Muscle layer of duodenum (tissue), 2 donors: ENCODE measurements at regions not wholly inside any gene's neighbourhood (a gene's known extent, or its start where the extent isn't known, plus 50 kb on each side); places are given as distances from the start of the nearest gene placed in this dataset.

ENCODE experiments used
- H3K27ac ChIP-seq: one replicate; pipeline ENCODE4 v1.7.0; 2013; ENCODE audit warnings: mild to moderate bottlenecking, low read length
- H3K27me3 ChIP-seq: one replicate; pipeline ENCODE4 v1.7.0; 2013; ENCODE audit warnings: low read depth, mild to moderate bottlenecking, control low read depth, low read length
- H3K36me3 ChIP-seq, 2 donors: one replicate each; pipeline ENCODE4 v1.7.0; 2013; ENCODE audit warnings: low read length in 2 of 2, control low read depth in 1 of 2, mild to moderate bottlenecking in 1 of 2; ENCODE audit not compliant: insufficient read depth in 2 of 2, control insufficient read depth in 1 of 2
- H3K4me1 ChIP-seq, 2 donors: one replicate each; pipeline ENCODE4 v1.7.0; 2013; ENCODE audit warnings: low read length in 2 of 2, mild to moderate bottlenecking in 2 of 2, control low read depth in 1 of 2, moderate library complexity in 1 of 2; ENCODE audit not compliant: insufficient read depth in 2 of 2, control insufficient read depth in 1 of 2
- H3K4me3 ChIP-seq, 2 donors: one replicate each; pipeline ENCODE4 v1.7.0; 2013; ENCODE audit warnings: low read length in 2 of 2, low read depth in 1 of 2, mild to moderate bottlenecking in 1 of 2
- H3K9me3 ChIP-seq, 2 donors: one replicate each; pipeline ENCODE4 v1.7.0; 2013; ENCODE audit warnings: low read length in 2 of 2, control low read depth in 1 of 2, mild to moderate bottlenecking in 1 of 2; ENCODE audit not compliant: control insufficient read depth in 1 of 2
- donor health status: healthy.

DNA sequence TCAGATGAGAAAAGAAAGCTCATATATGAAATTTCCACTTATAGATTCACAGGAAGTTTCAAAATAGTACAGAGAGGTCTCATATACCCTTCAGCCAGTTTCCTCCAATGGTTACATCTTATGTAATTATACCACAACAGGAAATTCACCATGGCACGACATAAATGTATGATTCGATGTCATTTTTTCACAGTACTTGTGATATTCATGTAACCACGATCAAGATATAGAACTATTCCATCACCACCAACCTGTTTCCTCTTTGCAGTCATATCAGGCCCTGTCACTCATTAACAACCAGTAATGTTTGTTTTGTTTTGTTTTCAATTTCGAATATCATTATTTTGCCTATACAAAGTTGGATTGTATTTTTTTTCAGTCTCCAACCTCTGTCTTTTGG is 314.3 kb upstream of the POU3F3 start:
- no peak overlapping the region for H3K27ac ChIP-seq
- no peaks in the 10 kb centered on the region for H3K36me3 ChIP-seq
- H3K4me3 ChIP-seq = no peak overlapping the region
- no peaks in the 10 kb centered on the region for H3K9me3 ChIP-seq
- H3K4me1 ChIP-seq = no peaks in the 10 kb centered on the region
- no peaks in the 10 kb centered on the region for H3K27me3 ChIP-seq

DNA sequence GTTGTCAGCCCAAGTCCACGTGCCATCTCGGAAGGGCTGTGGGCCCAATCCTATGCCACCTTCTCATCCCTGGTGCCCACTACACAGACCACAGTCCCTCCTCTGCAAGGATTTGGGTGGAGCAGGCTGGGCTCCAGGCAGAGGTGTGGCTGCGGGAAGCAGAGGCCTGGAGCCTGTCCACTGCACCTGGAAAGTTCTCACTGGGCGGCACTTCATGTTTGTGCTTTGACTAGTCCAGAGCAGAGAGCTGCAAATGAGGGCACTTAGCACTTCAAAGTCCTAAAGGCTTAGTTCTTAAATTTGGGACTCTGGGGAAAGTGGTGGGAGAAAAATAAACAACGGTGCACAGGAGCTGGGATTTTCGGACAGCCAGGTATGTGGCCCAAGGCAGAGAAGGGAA is 308.9 kb upstream of the POU3F3 start:
- Histone ChIP-seq H3K4me1 (no peaks in the 10 kb centered on the region), H3K9me3 (no peaks in the 10 kb centered on the region), H3K36me3 (no peaks in the 10 kb centered on the region), H3K4me3 (no peak overlapping the region), H3K27me3 (no peaks in the 10 kb centered on the region), H3K27ac (no peak overlapping the region)

DNA sequence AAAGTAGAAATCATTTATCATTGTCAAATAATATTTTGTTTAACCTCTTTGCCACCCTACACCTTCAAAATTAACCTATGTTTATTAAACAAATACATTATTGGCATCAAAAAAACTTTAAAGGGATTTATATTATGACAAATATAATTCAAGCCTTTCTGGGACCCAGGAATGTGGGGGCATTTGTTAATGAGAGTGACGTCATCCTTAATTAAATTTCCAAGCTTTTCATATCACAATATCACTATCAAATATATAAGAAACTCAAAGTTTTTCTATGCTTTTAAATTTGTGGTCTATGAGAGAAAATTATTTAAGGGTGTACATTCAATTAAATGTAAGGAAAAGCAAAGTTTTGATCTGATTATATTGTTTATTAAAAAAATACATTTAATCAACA is 307.4 kb upstream of the POU3F3 start:
- Histone ChIP-seq H3K4me1 (no peaks in the 10 kb centered on the region), H3K9me3 (no peaks in the 10 kb centered on the region), H3K27me3 (no peaks in the 10 kb centered on the region), H3K36me3 (no peaks in the 10 kb centered on the region), H3K27ac (no peak overlapping the region), H3K4me3 (no peak overlapping the region)

DNA sequence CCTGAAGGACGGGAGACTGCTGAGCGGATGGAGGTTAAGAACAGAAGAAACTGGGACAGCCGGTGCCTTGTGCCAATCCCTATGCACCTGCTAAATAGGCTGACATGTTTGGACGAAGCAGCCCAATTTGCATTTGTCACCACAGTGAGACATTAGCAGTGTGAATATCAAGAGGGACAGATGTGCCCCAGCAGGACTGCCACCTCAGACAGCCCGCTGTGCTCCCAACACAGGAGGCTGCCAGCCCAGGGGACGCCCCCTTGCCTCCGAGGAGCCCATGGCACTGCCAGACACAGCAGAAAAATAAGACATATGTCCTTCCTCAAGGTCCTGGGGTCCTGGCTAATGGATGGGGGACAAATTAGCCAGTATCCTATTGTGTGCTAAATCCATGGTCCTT is 306.7 kb upstream of the POU3F3 start:
- no peaks in the 10 kb centered on the region for H3K36me3 ChIP-seq
- H3K4me3 ChIP-seq = no peak overlapping the region
- no peaks in the 10 kb centered on the region for H3K9me3 ChIP-seq
- no peak overlapping the region for H3K27ac ChIP-seq
- H3K4me1 ChIP-seq = no peaks in the 10 kb centered on the region
- H3K27me3 ChIP-seq = no peaks in the 10 kb centered on the region

DNA sequence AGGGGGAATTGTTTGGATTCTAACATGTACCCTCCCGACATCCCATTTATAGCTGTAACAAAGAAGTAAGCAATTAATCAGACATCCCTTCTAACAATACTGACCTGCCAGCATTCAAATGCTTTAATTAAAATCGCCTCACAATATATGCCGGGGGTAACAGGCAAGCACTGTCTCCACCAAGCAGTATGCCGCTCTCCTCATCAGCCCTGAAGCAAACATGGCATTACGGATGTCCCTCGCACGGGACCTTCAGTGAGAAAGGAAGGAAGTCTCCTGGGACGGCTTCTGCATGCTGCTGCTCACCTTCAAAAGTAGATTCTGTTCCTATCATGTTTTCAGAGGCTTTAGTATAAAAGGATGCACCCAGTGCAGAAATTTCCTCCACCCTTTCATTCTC is 292.7 kb upstream of the POU3F3 start:
- H3K27me3 ChIP-seq = no peaks in the 10 kb centered on the region
- no peak overlapping the region for H3K4me3 ChIP-seq
- H3K9me3 ChIP-seq = no peaks in the 10 kb centered on the region
- no peaks in the 10 kb centered on the region for H3K4me1 ChIP-seq
- no peak overlapping the region for H3K27ac ChIP-seq
- no peaks in the 10 kb centered on the region for H3K36me3 ChIP-seq

DNA sequence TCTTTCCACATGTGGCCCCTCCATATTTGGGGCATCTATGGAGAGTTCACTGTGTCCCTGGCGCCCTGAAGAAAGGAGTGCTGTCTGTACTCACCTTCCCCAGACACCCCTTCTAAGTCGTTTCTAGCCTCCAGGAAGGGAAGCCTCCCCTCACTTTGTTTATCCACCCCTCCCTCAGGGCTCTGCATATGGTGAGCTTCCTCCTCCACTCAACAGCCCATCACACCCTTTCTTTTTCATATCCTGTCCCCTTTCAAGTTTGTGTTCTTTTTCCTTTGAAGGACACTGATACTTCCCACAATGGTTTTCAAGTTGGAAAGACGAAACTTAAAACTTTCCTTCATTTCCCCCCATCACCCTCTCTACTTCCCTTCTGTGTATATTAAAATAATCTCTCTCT is 291.4 kb upstream of the POU3F3 start:
- H3K9me3 ChIP-seq = no peaks in the 10 kb centered on the region
- no peaks in the 10 kb centered on the region for H3K4me1 ChIP-seq
- no peaks in the 10 kb centered on the region for H3K27me3 ChIP-seq
- no peak overlapping the region for H3K27ac ChIP-seq
- no peak overlapping the region for H3K4me3 ChIP-seq
- H3K36me3 ChIP-seq = no peaks in the 10 kb centered on the region

DNA sequence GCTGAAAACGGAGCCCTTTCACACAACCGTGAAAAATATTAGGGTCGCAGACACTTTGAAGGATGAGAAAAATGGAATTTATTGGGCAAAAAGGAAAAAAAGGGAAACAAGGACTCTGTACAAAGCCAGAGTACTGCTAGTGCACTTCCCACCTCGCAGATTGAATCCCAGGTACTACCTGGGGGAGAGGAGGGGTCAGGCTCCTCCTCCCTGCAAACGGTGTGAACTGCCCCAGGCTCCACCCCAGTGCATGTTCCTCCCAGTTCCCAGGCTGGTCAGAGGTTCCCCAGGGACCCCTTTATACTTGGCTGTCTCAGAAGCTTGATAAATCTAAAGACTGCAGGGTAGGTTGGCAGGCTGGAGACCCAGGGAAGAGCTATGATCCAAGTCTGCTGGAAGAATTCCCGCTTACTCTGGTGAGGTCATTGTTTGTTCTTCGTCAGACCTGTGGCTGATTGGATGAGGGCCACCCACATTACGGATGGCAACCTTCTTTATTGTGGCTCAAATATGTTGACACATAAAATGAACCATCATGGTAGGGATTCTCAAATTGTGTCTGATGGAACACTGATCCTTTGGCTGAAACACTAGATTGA is 290.4 kb upstream of the POU3F3 start:
- no peaks in the 10 kb centered on the region for H3K4me1 ChIP-seq
- H3K36me3 ChIP-seq = no peaks in the 10 kb centered on the region
- H3K27me3 ChIP-seq = no peaks in the 10 kb centered on the region
- H3K4me3 ChIP-seq = no peak overlapping the region
- no peak overlapping the region for H3K27ac ChIP-seq
- no peaks in the 10 kb centered on the region for H3K9me3 ChIP-seq

DNA sequence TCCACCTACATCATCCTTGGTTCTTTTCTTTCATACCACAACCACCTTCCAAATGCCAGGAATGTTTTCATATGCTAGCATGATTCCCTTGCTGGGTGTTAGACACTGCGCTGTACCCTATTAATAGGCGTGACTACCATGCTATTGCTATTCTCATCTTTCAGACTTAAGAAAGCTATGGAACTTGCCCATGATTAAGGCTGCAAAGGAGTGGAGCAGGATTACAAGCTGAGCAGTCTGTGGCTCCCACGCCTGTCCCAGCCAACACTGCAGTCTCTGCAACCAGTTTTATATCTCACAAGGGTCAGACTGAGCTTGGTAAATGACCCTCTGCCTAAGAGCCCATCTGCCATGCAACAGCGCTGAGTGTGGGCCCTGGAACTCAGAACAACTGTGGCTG is 285.7 kb upstream of the POU3F3 start:
- Histone ChIP-seq H3K36me3 (no peaks in the 10 kb centered on the region), H3K4me1 (no peaks in the 10 kb centered on the region), H3K4me3 (no peak overlapping the region), H3K9me3 (no peaks in the 10 kb centered on the region), H3K27me3 (no peaks in the 10 kb centered on the region), H3K27ac (no peak overlapping the region)

DNA sequence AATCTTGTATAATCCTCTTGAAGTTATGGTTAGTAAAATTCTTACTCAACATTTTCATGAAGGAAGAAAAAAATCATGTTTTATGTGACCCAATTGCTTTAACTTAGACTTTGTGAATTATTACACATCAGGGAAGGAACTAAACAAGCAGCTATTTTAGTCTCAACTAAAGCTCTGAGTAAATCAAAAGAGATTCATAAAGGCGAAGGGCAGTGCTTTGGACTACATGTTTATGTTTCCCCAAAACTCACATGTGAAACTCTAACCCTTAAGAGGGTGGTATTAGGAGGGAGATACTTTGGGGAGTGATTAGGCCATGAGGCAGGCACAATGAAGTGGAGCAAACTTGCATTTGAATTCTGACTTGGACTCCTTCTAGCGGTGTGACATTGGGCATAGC is 283.7 kb upstream of the POU3F3 start:
- no peaks in the 10 kb centered on the region for H3K4me1 ChIP-seq
- H3K27ac ChIP-seq = no peak overlapping the region
- no peak overlapping the region for H3K4me3 ChIP-seq
- no peaks in the 10 kb centered on the region for H3K9me3 ChIP-seq
- no peaks in the 10 kb centered on the region for H3K27me3 ChIP-seq
- H3K36me3 ChIP-seq = no peaks in the 10 kb centered on the region

DNA sequence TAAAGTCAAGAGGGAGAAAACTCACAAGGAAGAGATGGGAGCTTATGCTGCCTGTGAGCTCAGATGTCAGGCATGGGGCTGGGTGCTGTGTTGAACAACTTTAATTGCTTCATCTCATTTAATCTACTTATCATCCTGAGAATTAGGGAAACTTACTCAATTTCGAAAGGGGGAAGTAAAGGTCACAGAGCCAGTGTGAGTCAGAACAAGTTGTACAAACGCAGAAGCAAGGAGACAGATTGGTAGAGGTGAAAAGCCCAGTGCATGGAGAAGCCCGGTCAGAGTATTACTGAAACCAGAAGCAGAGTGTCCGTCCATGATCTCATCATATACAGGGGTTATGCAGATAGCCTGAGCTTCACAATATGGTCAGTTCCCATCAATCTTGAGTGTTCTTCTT is 281.1 kb upstream of the POU3F3 start:
- H3K27me3 ChIP-seq = no peaks in the 10 kb centered on the region
- no peaks in the 10 kb centered on the region for H3K4me1 ChIP-seq
- no peaks in the 10 kb centered on the region for H3K36me3 ChIP-seq
- no peaks in the 10 kb centered on the region for H3K9me3 ChIP-seq
- H3K4me3 ChIP-seq = no peak overlapping the region
- no peak overlapping the region for H3K27ac ChIP-seq

DNA sequence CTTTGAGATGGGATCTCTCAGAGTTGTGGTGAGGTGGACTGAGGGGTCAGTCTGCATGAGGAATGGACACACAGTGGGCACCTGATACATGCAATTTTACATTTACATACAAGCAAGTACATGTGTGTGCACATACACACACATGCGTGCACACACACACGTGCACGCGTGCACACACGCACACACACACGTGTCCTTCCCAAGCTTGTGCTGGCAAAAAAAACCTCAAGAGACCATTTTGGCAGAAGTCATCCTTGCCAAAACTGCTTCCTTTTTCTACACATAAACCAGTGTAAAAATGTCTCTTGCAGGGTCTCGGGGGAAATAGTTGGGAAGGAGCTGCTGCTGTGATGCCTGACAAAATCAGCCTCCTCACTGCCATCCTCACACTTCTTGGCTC is 279.5 kb upstream of the POU3F3 start:
- Histone ChIP-seq H3K4me3 (no peak overlapping the region), H3K27me3 (no peaks in the 10 kb centered on the region), H3K9me3 (no peaks in the 10 kb centered on the region), H3K36me3 (no peaks in the 10 kb centered on the region), H3K27ac (no peak overlapping the region), H3K4me1 (no peaks in the 10 kb centered on the region)

DNA sequence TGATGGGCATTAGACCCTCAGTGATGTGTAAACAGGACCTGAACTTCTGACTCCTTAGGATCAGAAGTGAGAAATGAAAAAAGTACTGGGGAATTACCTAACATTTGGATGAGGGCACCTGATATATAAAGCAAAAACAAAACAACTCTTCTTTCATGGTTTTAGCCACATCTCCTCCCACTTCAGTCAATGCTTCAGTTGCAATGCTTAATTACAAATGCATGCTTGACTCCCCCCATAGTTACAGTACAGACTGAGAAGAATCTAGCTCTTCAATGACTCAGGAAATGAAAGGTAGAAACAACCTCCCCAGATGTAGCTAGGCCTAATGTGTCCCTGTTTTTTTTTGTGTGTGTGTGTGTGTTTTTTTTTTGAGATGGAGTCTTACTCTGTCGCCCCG is 276.8 kb upstream of the POU3F3 start:
- Histone ChIP-seq H3K9me3 (no peaks in the 10 kb centered on the region), H3K27ac (no peak overlapping the region), H3K4me3 (no peak overlapping the region), H3K27me3 (no peaks in the 10 kb centered on the region), H3K36me3 (no peaks in the 10 kb centered on the region), H3K4me1 (no peaks in the 10 kb centered on the region)
